NCI-H2196 (cell line): ENCODE measurements at regions not wholly inside any gene's neighbourhood (a gene's known extent, or its start where the extent isn't known, plus 50 kb on each side); places are given as distances from the start of the nearest gene placed in this dataset.
"Not testable (repeated sequence)": the region's sequence is repeated elsewhere in the genome, so short reads cannot be mapped to it uniquely, and the experiment has no call there.

Source experiments
- DNase-seq: peaks from one replicate; lab custom pipeline; 2025; ENCODE audit not compliant: unreplicated experiment; lab: John Stamatoyannopoulos, UW

- not testable (repeated sequence) for DNase-seq
Observed at GRCh38 chr5:34261020-34261419, 218.0 kb upstream of the C1QTNF3 start.

- not testable (repeated sequence) for DNase-seq
Observed at GRCh38 chr5:34266151-34266550, 223.1 kb upstream of the C1QTNF3 start.

- DNase-seq, result not testable (repeated sequence)
Observed at GRCh38 chr5:34296759-34297158, 253.7 kb upstream of the C1QTNF3 start.

- not testable (repeated sequence) for DNase-seq
Observed at GRCh38 chr5:34329201-34329600, 286.2 kb upstream of the C1QTNF3 start.

- DNase-seq, result not testable (repeated sequence)
Observed at GRCh38 chr5:34329611-34330108, 286.6 kb upstream of the C1QTNF3 start.

- DNase-seq, result not testable (repeated sequence)
Observed at GRCh38 chr5:34331928-34332454, 289.0 kb upstream of the C1QTNF3 start.

- not testable (repeated sequence) for DNase-seq
Observed at GRCh38 chr5:34339408-34340001, 296.5 kb upstream of the C1QTNF3 start.

- DNase-seq, result not testable (repeated sequence)
Observed at GRCh38 chr5:34354440-34354839, 301.7 kb upstream of the RAI14 start.

- DNase-seq, result not testable (repeated sequence)
Observed at GRCh38 chr5:34371417-34371816, 284.7 kb upstream of the RAI14 start.

GRCh38 chr5:34371817-34372216 lies 284.3 kb upstream of the RAI14 start:
- DNase-seq, result not testable (repeated sequence)

- DNase-seq, result not testable (repeated sequence)
Observed at GRCh38 chr5:34372739-34373138, 283.4 kb upstream of the RAI14 start.

GRCh38 chr5:34377651-34378050 lies 278.5 kb upstream of the RAI14 start:
- DNase-seq, result not testable (repeated sequence)

GRCh38 chr5:34378498-34378897 lies 277.6 kb upstream of the RAI14 start:
- not testable (repeated sequence) for DNase-seq

- DNase-seq, result not testable (repeated sequence)
Observed at GRCh38 chr5:34388754-34389153, 267.4 kb upstream of the RAI14 start.

GRCh38 chr5:34409373-34409772 lies 246.8 kb upstream of the RAI14 start:
- DNase-seq, result no peak

- DNase-seq, result no peak
Observed at GRCh38 chr5:34410411-34411139, 245.6 kb upstream of the RAI14 start.

GRCh38 chr5:34411470-34412346 lies 244.4 kb upstream of the RAI14 start:
- no peak for DNase-seq

- no peak for DNase-seq
Observed at GRCh38 chr5:34412736-34413135, 243.4 kb upstream of the RAI14 start.

GRCh38 chr5:34415559-34416198 lies 240.4 kb upstream of the RAI14 start:
- no peak for DNase-seq

- DNase-seq, result no peak
Observed at GRCh38 chr5:34416501-34417008, 239.6 kb upstream of the RAI14 start.
